ENCODE measurements at regions not wholly inside any gene's neighbourhood (a gene's known extent, or its start where the extent isn't known, plus 50 kb on each side); places are given as distances from the start of the nearest gene placed in this dataset.

- no peaks in the 10 kb centered on the region for H3K4me1 Mint-ChIP-seq
- Histone ChIP-seq H3K27me3 (replicated peaks in 1 of 4; ENCODE audit: control extremely low read depth in 1 of 4, control insufficient read depth in 3 of 4, insufficient read depth in 4 of 4, low read length in 3 of 4) (no peaks in the 10 kb centered on the region), H2AFZ (ENCODE audit: insufficient read depth, low read depth, low read length, poor library complexity, severe bottlenecking) (no peak overlapping the region), H3K79me2 (ENCODE audit: control insufficient read depth, insufficient read depth, low read length) (no peaks in the 10 kb centered on the region), H4K20me1 (ENCODE audit: control insufficient read depth, insufficient read depth, low read length, poor library complexity, severe bottlenecking) (no peaks in the 10 kb centered on the region), H3K36me3 (replicated peaks in 1 of 2; ENCODE audit: control extremely low read depth in 1 of 2, control insufficient read depth in 1 of 2, extremely low read depth in 1 of 2, insufficient read depth in 2 of 2, low read length in 1 of 2) (no peaks in the 10 kb centered on the region), H3K4me1 (ENCODE audit: control insufficient read depth in 2 of 2, insufficient read depth in 2 of 2, low read length in 2 of 2) (no peaks in the 10 kb centered on the region), H3K9me3 (ENCODE audit: control extremely low read depth in 1 of 3, control insufficient read depth in 2 of 3, insufficient read depth in 1 of 3, low read length in 2 of 3) (no peaks in the 10 kb centered on the region), H3K4me3 (ENCODE audit: control extremely low read depth in 1 of 5, extremely low read depth in 1 of 5, insufficient read depth in 1 of 5, low read depth in 2 of 5, low read length in 4 of 5) (no peak overlapping the region), H3K4me2 (replicated peaks; ENCODE audit: low read depth, low read length, poor library complexity, severe bottlenecking) (no peak overlapping the region), H3K9ac (ENCODE audit: low read length) (no peak overlapping the region), H3K27ac (ENCODE audit: low read length in 2 of 2) (no peak overlapping the region)
- CTCF ChIA-PET = no interaction called here
- 98% methylated on average over 3 of the region's 3 CpGs for WGBS (ENCODE audit: insufficient coverage)
- no peaks in the 10 kb centered on the region for H3K27me3 Mint-ChIP-seq
- no peaks in the 10 kb centered on the region for H3K9me3 Mint-ChIP-seq (ENCODE audit: insufficient read depth)
- ATAC-seq (ENCODE audit: low read depth) (no peak), DNase-seq (no peak)
- POLR2A ChIA-PET = no interaction called here
- no peak overlapping the region for H3K27ac Mint-ChIP-seq
- TF ChIP-seq EZH2 (IDR thresholded peaks at IDR 0.05; ENCODE audit: borderline replicate concordance, insufficient read depth, low read depth, low read length, poor library complexity, severe bottlenecking) = no peak
- TF ChIP-seq CTCF (IDR thresholded peaks at IDR 0.05) = no peak
- H3K4me3 Mint-ChIP-seq = no peak overlapping the region
- intact Hi-C loops (cut with micrococcal nuclease) = no loop called here
Observed at GRCh38 chrX:139081965-139082364, 370.4 kb upstream of the FGF13 start.

GRCh38 chrX:139079789-139080188 is 368.3 kb upstream of the FGF13 start:
- no peaks in the 10 kb centered on the region for H3K36me3 ChIP-seq (replicated peaks in 1 of 2; ENCODE audit: control extremely low read depth in 1 of 2, control insufficient read depth in 1 of 2, extremely low read depth in 1 of 2, insufficient read depth in 2 of 2, low read length in 1 of 2)
- ChIA-PET CTCF (no interaction called here), POLR2A (no interaction called here)
- Mint-ChIP-seq H3K27me3 (no peaks in the 10 kb centered on the region), H3K4me3 (no peak overlapping the region), H3K4me1 (no peaks in the 10 kb centered on the region), H3K27ac (no peak overlapping the region), H3K9me3 (ENCODE audit: insufficient read depth) (no peaks in the 10 kb centered on the region)
- H3K4me1 ChIP-seq (ENCODE audit: control insufficient read depth in 2 of 2, insufficient read depth in 2 of 2, low read length in 2 of 2) = no peaks in the 10 kb centered on the region
- no peak overlapping the region for H3K4me2 ChIP-seq (replicated peaks; ENCODE audit: low read depth, low read length, poor library complexity, severe bottlenecking)
- no peak overlapping the region for H3K4me3 ChIP-seq (ENCODE audit: control extremely low read depth in 1 of 5, extremely low read depth in 1 of 5, insufficient read depth in 1 of 5, low read depth in 2 of 5, low read length in 4 of 5)
- no peaks in the 10 kb centered on the region for H4K20me1 ChIP-seq (ENCODE audit: control insufficient read depth, insufficient read depth, low read length, poor library complexity, severe bottlenecking)
- H3K9ac ChIP-seq (ENCODE audit: low read length) = no peak overlapping the region
- WGBS (ENCODE audit: insufficient coverage) = no CpG with 5 or more reads among the region's 2 CpGs
- intact Hi-C loops (cut with micrococcal nuclease) = no loop called here
- TF ChIP-seq CTCF (IDR thresholded peaks at IDR 0.05) (no peak), EZH2 (IDR thresholded peaks at IDR 0.05; ENCODE audit: borderline replicate concordance, insufficient read depth, low read depth, low read length, poor library complexity, severe bottlenecking) (no peak)
- DNase-seq (no peak), ATAC-seq (ENCODE audit: low read depth) (no peak)
- H3K9me3 ChIP-seq (ENCODE audit: control extremely low read depth in 1 of 3, control insufficient read depth in 2 of 3, insufficient read depth in 1 of 3, low read length in 2 of 3) = no peaks in the 10 kb centered on the region
- no peak overlapping the region for H3K27ac ChIP-seq (ENCODE audit: low read length in 2 of 2)
- no peak overlapping the region for H2AFZ ChIP-seq (ENCODE audit: insufficient read depth, low read depth, low read length, poor library complexity, severe bottlenecking)
- no peaks in the 10 kb centered on the region for H3K79me2 ChIP-seq (ENCODE audit: control insufficient read depth, insufficient read depth, low read length)
- no peaks in the 10 kb centered on the region for H3K27me3 ChIP-seq (replicated peaks in 1 of 4; ENCODE audit: control extremely low read depth in 1 of 4, control insufficient read depth in 3 of 4, insufficient read depth in 4 of 4, low read length in 3 of 4)
